GM18505 (cell line): ENCODE measurements at regions not wholly inside any gene's neighbourhood (a gene's known extent, or its start where the extent isn't known, plus 50 kb on each side); places are given as distances from the start of the nearest gene placed in this dataset.
"Not testable (repeated sequence)": the region's sequence is repeated elsewhere in the genome, so short reads cannot be mapped to it uniquely, and the experiment has no call there.

Experiments
- ATAC-seq: cut with Tn5 transposase; IDR thresholded peaks from one replicate; pipeline ENCODE4 v1.9.1; 2021; ENCODE audit not compliant: unreplicated experiment
- POLR2A ChIP-seq: IDR thresholded peaks from 4 replicates; pipeline ENCODE4 v1.6.1; 2011; ENCODE audit warnings: borderline replicate concordance; ENCODE audit not compliant: insufficient read depth, insufficient read length; ENCODE audit errors: extremely low read depth

GRCh38 chr18:22739061-22739642, 194.0 kb upstream of the RBBP8 start:
- no peak for ATAC-seq
- TF ChIP-seq POLR2A: no peak

DNA sequence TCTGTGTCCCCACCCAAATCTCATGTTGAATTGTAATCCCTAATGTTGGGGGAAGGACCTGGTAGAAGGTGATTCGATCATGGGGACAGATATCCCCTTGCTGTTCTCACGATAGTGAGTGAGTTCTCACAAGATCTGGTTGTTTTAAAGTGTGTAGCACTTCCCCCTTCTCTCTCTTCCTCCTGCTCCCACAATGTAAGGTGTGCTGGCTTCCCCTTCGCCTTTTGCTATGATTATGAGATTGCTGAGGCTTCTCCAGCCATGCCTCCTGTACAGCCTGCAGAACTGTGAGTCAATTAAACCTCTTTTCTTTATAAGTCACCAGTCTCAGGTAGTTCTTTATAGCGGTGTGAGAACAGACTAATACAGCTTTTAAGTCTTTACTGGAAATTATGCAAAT, 193.3 kb upstream of the RBBP8 start:
- no peak for ATAC-seq

DNA sequence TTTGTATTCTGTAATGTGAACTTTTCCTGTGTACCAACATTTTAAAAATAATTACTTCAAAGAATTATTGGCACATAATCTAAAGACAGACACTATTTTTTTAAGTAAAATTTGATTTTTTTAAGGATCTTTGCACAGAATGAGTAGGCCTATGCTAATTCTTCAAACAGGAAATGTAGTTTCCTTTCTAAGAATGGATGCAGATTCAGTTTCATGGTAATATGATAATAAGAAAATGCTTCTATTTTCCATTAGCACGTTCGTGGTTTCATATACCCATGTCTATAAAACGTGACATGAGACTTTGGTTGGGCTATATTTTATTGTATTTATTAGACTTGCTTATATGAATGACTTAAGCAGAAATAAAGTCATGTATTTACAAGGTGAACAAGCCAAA, 191.8 kb upstream of the RBBP8 start:
- ATAC-seq: no peak
- no peak for TF ChIP-seq POLR2A

More for the DNA sequence above, 193.3 kb upstream of the RBBP8 start:
- no peak for TF ChIP-seq POLR2A

DNA sequence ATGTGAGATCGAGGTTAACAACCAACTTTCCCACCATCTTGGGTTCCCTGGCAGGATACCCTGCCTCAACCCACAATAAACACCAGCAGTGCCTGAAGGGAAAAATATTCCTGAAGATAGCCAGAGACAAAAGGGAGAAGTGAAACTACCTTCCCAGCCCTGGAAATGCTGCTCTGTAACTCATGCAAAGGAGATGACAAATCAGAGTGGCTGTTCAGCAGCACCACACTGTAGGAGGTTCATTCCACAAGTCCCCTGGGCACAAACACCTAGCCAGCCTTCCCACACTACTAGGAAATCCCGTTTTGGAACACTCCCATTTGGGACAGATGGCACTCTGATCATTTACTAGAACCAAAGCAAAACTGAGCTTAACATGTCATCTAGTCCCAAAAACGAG, 190.7 kb upstream of the RBBP8 start:
- ATAC-seq: no peak
- no peak for TF ChIP-seq POLR2A

- ATAC-seq: no peak
- TF ChIP-seq POLR2A: no peak
Observed at GRCh38 chr18:22745966-22746365, 187.2 kb upstream of the RBBP8 start.

DNA sequence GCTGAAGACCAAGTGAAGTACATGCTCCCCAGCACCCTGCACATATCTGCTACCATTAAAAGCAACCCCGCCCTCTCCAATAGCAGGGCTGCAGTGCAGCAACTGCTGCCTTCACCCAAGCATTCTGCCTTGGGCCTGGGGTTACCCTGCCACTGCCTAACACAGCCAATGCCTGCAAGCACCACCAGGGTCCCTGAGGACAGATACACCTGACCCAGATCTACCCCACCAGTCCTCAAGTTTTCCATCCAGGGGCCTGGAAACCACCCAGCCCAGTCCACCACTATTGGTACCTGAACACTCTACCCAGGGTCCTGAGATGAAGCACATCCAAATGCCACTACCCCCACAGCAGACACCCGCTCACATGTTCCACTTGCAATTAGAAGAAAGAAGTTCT, 181.1 kb upstream of the RBBP8 start:
- no peak for TF ChIP-seq POLR2A
- ATAC-seq: no peak

DNA sequence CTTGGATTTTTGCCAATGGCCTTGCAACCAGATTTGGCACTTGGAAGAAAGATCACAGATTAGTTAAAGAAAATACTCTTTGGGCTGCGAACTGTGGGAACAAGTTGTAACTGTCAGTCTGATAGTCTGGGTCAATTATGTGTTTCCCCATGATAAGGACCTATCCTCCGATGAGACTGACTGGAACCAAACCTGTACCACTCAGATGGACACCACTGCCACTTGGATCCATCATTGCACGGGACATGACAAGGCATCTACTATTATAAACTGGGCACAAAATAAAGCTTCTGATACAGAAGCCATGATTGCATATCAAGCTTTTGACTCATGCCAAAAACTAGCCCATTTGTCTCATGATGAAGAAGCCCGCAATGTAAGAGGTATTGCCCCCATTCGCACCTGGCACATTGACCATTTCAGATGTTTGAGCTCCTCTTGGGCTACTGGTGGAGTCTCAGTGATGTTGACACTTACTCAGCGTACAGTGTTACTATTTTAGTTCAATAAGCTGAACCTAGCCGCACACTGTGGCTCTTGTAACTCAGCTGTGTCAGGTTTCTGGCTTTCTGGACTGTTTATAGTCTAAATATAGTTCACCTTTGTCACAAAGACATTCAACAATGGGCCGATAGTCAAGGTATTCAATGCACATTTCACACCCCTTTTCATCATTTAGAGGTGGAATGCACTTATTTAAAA, 179.8 kb upstream of the RBBP8 start:
- no peak for ATAC-seq
- no peak for TF ChIP-seq POLR2A

- not testable (repeated sequence) for ATAC-seq
Observed at GRCh38 chr18:22764005-22764404, 169.1 kb upstream of the RBBP8 start.

DNA sequence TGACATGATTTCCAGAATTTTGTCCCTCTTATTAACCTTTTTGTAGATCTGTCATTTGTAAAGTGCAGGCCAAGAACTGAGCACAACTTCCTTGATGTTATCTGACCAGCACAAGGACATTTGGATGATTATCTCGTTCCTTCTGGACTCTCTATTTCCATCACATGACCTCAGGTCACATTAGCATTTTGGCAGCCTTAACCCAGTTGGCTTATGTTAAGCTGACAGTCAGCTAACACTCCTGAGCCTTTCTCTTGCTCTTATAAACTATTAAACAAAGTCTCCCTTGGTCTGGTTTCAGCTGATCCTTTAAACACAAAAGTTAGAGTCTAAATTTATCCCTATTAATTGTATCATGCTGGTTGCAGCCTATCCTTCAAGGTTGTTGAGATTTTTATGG, 167.2 kb upstream of the RBBP8 start:
- ATAC-seq: no peak
- no peak for TF ChIP-seq POLR2A

GRCh38 chr18:22767653-22768052, 165.5 kb upstream of the RBBP8 start:
- ATAC-seq: no peak
- no peak for TF ChIP-seq POLR2A

GRCh38 chr18:22773944-22774343, 159.2 kb upstream of the RBBP8 start:
- no peak for ATAC-seq
- TF ChIP-seq POLR2A: no peak

GRCh38 chr18:22778996-22779395, 154.1 kb upstream of the RBBP8 start:
- TF ChIP-seq POLR2A: no peak
- ATAC-seq: no peak

- no peak for TF ChIP-seq POLR2A
- ATAC-seq: no peak
Observed at GRCh38 chr18:22783245-22783644, 149.9 kb upstream of the RBBP8 start.

DNA sequence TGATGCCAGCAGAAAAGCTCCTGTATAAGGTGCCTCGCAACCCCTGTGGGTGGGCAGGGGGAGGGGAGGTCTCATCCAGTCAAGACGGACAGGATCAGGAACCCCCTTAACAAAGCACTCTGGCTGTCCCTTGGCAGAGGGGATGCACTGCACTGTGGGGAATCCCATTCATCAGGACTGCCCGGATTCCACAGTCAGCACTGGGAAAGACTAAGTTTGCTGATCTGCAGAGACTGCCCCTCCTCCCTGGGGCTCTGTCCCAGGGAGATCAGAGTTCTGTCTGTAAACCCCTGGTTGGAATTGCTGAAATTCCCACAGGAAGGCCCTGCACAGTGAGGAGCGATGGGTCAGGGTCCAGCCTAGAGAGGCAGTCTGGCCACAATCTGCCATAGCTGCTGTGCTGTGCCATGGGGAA, 149.5 kb upstream of the RBBP8 start:
- no peak for TF ChIP-seq POLR2A
- ATAC-seq: no peak

DNA sequence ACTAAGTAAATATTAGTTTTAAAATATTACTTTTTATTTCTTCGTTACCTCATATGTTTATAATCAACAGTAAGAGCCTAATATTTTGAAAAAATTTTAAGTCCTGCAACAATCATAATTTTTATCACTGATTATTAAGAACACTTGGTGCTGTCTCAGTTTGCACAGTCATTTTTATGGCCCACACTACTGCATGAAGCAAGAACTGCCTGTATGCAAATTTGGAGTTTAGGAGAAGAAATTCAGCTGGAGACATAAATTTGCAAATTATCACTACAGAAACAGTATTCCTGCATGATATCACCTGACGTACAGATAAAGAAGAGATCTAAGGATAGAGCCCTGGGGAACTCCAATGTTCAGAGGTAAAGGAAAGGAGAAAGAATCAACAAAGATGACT, 144.1 kb upstream of the RBBP8 start:
- no peak for TF ChIP-seq POLR2A
- ATAC-seq: no peak

DNA sequence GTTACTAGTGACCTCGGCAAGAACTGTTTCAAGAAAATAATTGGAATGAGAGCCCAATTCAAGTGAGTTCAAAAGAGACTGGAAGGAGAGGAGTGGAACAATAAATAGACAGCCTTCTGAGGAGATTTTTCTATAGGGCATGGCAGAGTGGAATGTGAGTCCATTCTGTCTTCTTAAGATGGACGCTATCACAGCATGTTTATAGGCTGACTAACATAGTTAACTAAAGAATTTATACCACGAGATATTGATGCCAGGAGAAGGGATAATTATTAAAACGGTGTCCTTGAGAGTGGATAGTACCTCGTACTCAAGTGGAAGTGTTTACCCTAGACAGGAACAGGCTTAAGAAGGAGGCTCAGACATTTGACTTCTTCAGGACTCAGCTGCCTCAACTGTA, 143.5 kb upstream of the RBBP8 start:
- no peak for ATAC-seq
- no peak for TF ChIP-seq POLR2A
